GM18858 (cell line): ENCODE measurements at regions not wholly inside any gene's neighbourhood (a gene's known extent, or its start where the extent isn't known, plus 50 kb on each side); places are given as distances from the start of the nearest gene placed in this dataset.
A peak's percentile ranks its signal among the peaks of the same experiment; 100 is the strongest.

ENCODE experiments used
- ATAC-seq: cut with Tn5 transposase; IDR thresholded peaks from one replicate; pipeline ENCODE4 v1.9.1; 2021; ENCODE audit not compliant: unreplicated experiment

DNA sequence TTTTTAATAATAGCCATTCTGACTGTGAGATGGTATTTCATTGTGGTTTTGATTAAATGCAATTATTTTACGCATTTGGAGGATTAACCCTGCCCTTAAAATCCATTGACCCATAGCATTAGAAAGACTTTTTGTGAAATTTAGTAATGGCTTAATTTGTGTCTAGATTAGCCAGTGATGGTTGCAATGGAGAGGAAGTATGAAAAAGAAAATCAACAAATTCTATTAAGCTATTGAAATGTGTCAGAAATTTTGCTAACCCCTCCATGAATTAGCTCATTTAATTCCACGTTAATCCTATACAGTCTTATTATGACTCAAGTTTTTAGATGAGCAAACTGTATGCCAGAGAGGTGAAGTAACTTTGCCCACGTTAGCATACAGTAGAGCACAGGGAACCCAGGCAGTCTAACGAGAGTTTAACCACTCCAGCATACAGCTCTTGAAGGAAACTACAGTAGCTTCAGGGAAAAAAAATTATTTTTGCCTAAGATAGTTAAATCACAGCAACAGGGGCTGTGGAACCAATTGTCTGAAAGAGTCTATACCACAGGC lies 158.2 kb upstream of the PPP2R2B start:
- no peak for ATAC-seq

DNA sequence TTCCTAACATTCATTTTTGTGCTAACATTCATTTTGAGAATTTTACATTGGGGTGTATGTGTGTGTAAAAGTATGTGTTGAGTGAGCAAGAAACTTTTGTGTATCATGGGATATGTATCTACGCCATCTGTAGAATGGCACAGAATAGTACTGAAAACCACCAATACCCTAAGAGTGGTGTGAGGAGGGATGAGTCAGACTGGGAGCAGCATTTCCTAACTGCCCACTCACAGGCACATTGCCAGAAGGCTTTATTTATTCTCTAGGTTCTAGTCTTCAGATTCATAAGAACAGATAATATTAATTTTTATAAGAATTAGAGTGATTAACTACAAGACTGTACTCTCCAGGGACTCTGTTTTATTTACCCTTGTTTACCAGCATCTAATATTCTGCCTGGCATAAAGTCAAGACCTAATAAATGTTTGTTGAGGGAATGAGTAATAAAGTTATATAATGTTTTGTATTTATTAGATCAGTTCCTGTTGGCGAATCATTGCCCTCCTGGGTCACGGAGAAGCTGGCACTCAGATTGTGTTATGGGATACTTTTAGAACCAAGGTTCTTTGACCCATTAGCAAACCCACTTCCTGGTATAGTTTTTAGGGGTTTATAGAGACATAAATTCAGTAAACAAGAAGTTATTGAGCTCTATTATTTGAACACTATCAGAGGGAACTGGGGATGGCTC lies 159.1 kb upstream of the PPP2R2B start:
- ATAC-seq: peak; percentile 42

DNA sequence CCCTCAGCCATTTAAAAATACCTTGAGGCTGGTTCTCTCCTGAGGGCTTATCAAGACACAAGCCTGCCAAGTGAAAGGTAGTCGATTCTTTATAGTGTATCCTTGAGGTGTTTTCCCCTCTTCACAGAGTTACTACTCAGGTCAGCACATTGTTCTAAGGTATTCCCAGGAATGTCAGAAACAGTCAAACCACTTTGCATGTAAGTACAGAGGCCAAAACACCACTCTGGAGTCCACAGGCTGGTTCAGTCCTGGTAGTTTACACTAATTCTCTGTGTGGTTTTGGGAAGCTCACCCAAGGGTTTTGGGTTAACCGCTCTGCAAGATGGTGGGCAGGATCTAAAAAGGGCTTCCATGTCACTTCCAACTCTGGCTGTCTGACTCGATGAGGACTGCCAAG lies 162.3 kb upstream of the PPP2R2B start:
- ATAC-seq: no peak

DNA sequence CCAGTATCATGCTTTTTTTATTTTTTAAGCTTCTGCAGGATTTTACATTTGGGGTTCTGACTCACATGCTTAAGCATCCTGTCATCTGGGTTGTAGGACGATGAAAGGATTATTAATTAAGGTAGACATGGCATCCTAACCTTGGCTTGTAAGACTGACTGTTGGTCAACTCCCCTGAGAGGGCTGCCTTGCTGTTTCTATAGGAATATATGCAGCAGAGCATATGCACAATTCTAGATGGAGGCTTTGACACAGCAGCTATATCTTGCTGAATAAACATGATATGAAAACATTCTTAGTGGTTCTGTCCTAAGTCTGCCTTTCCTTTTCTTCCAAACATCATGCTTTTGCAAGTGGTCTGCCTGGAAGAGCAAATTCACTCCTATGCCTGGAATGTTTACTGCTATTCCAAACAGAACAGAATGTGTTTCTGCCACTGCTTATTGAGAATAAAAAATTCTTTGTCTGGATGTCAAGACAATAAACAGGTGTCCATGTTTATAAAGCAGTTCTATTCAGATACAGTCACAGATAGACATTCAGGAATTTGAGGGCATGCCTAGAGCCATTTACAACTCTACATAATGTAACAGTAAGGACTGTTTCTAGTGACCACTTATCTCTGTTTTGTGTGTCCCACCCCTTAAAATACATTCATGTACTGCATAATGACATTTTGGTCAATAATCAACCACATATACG lies 166.2 kb upstream of the PPP2R2B start:
- ATAC-seq: no peak

DNA sequence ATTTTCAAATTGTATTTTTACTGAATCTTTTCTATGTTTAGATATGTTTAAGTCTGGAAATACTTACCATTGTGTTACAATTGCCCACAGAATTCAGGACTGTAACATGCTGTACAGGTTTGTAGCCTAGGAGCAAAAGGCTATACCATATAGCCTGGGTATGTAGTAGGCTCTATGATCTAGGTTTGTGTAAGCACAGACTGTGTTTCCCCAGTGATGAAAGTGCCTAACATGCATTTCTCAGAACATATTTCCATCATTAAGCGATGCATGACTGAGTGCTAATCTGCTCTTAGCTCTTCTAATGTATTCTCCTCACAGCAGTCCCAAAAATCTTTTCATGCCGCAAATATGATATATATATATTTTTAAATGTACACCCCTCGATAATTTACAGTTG lies 166.7 kb upstream of the PPP2R2B start:
- ATAC-seq: no peak

DNA sequence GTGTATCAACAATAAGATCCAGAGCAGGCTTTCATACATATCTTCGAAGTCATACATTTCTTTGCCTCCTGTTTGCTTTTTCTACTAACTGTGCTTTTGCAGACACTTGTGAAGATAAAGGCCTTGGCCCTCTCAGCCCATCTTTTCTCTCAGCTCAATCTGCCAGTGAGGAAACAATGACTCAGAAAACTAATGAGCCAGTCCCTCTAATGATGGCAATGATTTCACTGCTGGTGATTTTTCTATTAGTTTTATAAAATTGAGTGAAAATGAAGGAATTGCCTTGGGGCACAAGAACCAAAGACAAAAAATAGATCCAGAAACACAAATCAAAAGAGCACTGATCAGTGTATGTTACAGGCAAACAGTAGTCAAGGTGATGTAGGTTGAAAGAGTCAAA lies 167.7 kb upstream of the PPP2R2B start:
- ATAC-seq: no peak

DNA sequence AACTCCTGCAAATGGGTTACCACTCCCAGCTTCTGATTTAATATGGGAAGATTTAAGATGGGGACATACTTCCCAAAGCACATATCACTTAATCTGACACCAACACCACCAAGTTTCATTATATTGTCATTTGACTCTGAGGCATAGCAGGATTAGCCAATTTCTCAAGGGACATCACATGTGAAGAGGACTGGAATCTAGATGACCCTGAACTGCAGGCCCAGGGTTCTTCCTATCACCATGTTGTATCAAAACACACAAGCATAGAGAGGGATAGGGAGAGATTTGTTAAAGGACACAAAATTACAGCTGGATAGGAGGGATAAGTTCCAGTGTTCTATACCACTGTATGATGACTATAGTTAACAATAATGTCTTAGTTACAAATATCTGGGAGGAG lies 168.3 kb upstream of the PPP2R2B start:
- no peak for ATAC-seq

DNA sequence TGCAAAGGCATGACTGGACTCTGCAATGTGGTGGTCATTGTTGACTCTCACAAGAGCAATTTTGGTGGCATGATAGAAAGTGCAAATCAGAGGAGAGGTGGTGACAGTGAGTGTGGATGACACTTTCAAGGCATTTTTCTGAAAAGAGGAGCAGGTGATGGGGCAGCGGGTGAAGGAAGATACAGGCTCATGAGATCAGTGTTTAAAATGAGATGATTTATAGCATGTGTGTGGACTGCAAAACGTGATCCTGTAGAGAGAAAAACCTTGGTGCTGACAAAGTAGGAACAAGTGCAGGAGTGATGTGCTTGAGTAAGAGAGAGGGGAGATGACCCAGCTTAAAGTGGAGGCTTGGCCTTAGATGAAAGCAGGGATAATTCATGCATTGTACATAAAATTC lies 171.2 kb upstream of the PPP2R2B start:
- ATAC-seq: no peak

DNA sequence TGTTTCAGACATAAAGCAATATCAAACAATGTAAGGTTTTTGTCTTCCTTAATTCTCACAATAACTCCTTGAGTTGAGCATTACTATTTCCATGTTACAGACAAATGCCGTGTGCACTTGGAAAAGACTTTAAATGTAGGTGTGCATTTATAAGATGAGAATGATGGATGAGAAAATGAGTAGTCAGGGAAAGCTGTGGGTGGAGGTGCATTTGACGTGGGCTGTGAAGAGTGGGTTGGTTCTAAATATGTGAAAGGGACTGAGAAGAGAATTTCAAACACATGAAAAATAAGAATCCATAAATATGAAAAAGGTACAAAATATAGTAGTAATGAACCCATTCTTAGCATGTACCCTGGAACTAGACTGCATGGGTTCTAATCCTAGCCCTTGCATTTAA lies 171.6 kb upstream of the PPP2R2B start:
- ATAC-seq: no peak

DNA sequence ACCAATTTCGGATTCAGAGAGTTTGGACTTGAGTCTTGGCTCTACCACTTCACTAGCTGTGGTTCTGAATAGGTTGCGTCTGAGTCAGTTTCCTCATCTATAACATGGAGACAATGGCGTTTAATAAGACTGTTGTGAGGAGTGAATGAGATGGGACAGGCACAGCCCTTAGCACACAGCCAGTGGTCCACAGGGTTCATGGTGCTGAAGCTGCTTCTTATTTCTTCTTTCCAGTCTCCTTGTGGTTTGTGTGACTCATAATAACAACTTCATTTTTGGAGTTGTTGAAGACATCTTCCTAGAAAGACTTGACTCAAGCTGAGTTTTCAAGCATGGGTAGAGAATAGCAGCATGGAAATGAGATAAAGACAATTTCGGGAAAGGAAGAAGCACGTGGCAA lies 172.6 kb upstream of the PPP2R2B start:
- no peak for ATAC-seq

DNA sequence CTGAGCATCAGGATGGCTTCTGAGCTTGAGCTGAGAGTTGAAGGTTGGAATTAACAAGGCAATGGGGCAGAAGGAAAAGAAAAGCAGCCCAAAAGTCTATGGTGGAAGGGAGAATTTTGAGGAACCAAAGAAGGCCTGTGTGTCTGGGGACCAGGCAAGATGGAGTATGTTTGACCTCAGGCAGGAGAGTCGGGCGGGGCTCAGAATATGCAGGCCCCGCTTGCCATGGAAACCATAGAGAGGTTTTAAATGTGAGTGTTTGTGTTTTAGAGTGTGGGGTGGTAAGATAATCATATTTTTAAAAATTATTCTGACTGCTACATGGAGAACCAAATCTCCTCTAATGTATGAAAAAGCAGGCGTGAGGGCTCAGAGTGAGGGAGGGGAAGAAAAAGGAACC lies 174.0 kb upstream of the PPP2R2B start:
- ATAC-seq: no peak

DNA sequence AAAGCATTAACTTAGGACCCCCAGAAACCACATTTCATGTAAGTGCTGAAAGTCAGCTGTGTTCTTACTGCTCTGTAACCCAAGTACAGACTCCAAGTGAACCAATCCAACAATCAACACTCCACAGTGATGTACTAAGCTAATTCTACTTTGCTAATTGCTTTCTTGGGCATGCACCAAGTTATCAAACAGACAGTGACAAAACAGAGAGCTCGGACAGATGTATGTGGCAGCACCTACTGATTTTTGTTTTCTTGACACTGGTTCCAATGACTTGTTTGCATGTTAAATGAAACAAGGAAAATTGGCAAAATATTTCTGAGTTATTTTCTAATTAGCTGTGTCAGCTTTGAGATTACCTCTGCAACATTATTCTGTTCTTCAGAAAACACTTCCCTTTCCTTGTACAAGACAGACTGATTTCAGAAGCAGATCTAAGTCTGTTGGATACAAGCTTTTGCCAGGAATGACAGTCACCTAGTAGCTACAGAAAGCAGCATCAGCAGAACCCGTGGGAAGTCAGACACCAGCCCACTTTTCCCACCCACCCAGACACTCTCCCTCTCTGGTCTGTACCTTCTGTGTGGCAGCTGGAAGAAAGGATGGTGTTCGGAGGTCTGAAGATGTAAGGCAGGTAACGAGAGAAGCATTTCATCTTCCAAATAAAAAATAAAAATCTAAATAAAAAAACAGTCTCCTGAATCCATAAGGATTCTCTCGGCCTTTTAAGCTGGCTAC lies 176.7 kb upstream of the PPP2R2B start:
- no peak for ATAC-seq

DNA sequence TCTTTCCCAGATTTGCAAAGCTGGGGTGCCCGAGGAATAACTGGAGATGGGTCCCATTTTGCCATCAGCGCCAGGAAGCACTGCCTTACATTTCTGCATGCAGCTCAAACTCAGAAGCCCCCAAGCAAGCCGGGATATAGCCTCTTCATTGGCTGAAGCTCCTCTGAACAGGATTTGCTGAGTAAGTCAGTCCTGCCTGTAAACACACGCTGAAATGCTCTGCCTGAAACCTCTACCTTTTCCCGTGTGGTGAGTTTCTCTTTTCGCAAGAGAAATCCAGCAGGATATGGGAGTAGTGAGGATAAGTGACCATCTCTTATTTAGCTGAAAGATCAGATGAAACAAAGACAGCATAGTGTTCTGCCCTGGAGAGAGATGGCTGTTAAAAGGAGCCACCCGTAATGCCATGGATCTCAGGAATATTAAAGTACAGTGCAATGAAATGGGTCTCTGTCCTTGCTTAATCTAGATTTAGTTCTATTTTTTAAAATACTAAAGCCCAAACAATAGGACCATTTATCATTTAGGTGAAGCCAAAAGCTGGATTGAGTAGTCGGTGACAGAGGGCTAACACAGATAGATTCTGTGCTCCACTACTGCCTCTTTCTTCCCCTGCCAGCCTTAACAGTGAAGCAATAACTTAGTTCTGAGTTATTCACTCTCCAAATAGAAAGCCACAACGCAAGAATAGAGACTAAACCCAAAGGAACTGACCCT lies 177.5 kb upstream of the PPP2R2B start:
- ATAC-seq: no peak

DNA sequence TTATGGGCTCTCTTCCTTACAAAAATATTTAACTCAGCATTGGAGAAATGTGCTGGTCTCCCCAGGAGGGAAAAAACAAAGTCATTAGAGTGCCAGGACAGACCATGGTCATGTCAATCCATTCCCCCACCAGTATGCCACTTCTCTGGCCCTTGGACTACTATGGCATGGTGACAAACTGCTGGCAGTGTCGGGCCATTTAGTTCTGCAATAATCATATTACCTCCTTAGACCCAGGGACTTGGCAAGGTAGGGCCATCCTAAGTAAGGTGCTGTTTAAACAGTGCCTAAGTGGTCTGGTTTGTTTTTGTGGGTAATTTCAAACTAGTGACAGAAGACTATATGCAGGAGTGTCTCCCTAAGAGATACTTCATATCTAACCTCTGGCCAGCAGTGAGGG lies 177.8 kb upstream of the STK32A start:
- no peak for ATAC-seq

DNA sequence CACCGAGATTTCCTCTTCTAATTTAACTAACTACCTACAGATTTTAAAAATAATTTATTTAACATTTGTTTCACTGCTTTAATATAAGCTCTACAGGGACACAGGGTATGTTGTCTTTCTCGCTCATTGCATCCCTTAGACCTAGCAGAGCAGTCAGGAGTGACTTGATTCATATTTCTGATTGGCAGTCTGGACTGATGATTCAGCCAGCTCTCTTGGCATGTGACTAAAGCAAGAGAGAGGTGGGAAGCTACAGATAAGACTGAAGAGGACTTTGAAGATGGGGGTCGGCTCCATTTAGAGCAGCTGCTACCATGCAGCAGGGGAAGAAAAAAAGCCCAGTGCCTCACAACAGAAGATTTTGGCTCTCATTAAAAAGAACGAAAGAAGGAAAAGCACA lies 173.4 kb upstream of the STK32A start:
- no peak for ATAC-seq

DNA sequence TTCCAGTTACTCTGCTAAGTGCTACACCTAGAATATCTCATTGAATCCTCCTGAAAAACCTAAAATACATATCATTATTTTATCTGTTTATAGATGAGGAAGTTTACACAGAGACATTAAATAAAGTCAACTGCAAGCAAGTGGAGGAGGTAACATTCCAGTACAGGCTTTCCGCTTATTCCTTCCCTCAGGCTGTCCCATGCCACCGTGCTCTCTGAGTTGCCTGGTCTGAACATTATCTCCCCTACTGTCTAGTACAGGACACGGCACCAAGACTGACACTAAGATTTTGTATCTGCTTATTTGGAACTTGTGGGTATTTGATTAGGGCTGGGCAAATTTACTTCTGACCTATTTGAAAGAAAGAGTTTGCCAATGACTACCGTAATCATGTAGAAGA lies 172.4 kb upstream of the STK32A start:
- ATAC-seq: no peak

DNA sequence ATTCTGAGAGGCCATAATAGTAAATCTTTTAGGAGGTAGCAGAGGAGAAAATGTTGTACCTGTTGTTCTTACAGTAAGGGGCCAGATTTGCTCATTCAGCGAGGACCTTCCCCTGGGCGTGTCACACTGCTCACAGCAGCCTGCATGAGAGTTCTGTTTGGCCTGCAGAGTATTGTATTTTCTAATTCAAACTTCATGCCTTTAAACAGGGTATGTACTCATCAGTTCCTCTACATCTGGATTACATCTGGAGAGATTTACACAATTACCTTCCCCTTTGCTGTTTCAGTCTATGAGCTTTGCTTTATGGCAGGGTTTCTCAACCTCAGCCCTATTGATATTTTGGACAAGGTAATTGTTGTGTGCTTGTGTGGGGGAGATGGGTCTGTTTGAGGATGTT lies 170.9 kb upstream of the STK32A start:
- ATAC-seq: no peak

DNA sequence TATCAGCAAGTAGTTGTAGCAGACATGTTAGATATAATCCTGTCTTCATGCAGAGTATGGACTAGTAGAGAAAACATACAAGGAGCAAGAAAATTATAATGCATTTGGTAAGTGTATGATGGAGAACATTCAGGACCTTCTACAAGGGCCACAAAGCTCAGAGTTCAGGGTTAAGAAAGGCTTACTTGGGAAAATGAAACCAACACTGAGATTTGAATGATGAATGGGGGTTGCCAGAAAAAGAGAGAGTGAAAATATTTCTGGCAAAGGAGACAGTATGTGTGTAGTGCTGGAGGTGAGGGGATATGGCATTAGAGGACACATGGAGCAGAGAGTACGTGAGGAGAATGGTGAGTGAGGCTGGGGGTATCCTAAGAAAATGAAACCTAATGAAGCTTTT lies 169.8 kb upstream of the STK32A start:
- ATAC-seq: peak; percentile 65

DNA sequence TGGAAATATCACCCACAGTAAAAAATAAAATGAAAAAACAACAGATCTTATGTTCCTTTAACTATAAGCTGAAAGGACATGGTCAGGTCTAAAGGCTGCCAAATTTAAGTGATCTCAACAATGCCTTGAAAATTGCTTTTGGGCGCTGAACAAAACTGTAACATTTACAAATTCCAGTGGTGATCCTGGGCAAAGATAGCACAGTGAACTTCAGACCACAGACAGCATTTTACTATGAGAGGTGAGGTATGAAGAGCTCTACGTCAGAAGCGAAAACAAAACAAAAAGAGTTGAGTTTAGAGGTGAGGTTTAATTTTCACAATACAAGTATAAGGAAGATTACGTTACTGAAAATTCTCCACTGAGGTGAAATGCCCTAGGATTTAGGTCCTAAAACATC lies 165.8 kb upstream of the STK32A start:
- no peak for ATAC-seq

DNA sequence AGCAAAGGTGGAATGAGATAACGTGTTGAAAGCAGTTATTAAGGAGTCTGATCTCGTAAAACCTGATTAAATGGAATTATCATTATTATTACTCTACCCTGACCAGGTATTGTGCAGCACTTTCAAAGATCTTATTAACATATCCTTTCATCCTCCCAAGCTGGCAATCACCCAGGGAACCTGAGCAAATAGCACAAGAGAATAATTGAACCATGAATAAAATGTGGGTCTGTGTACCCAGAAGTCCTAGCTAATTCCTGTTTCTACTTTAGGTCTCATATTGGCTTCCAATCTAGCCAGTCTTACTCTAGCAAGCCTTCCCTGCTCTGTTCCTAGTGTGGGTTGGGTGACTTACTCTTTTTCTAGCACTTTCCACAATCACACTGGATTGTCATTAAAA lies 162.2 kb upstream of the STK32A start:
- ATAC-seq: no peak

DNA sequence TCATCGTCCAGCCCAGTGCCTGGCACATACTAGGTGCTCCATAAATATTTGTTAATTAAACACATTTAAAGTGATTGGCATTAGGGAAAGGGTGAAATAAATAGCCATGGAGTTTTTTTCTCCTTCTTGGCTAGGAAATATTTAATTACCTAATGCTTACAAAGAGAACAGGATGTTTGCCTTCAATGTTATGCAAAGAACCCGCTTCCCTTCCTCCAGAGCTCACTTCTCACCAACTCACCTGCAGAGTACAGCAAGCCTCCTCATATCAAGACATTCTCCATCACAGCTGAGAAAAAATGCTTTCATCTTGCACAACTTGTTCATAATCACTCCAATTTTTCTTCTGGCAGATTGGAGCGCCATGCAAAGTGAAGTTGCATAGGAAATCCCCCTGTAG lies 161.7 kb upstream of the STK32A start:
- no peak for ATAC-seq
